IPS-NIHi7 (cell line): ENCODE measurements at regions not wholly inside any gene's neighbourhood (a gene's known extent, or its start where the extent isn't known, plus 50 kb on each side); places are given as distances from the start of the nearest gene placed in this dataset.

ENCODE experiments used
- DNase-seq: peaks from one replicate; pipeline ENCODE4 v3.0.0; 2012; ENCODE audit warnings: mixed read lengths; ENCODE audit errors: extremely low spot score

DNA sequence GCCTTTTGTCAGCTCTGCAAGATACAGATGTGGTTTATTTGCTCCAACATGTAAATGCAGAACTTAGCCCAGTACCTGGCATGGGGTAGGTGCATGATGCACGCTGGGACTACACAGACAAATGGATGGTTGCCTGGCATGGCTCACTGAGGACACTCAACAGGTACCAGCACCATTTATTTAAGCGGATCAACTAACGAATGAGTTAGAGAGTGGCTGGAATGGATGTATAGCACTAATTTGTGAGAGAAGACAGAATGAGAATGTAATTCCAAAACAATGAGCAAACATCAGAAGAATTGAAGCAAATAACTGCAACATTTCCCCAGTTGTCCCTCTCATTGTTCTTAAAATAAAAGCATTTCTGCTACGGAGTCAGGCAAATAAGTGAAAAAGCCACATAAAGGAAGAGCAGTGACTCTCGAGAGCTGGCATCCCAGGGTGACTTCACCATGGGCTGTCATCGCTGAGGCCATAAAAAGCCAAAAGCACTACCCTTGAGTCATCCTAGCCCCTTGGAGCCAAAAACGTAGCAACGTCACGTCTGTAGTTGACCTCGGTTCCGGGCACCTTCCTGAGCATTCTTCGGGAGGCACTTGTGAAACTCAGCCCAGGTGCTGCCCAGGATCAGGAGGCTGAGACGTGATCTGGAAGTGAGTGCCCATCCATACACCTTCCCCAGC lies 290.3 kb downstream of the NSG2 start:
- DNase-seq: no peak

DNA sequence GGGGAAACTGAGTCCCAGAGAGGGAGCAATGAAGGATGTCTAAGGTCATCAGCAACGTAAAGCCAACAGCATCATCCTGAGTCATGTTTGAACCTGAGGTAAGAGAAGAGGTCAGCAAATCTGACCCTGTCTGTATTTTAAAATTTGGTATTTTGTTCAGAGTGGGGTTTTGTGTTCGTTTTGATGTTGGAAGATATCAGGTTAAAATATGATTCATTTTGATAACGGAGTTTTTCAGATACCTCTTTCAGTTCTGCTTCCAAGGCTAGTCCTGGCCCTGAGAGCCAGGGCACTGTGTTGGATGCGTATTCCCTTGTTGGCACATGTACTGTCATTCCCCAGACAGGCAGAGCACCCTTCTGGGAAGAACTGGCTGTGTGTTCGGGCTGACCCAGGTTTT lies 291.0 kb downstream of the NSG2 start:
- no peak for DNase-seq

- peak; percentile 54 for DNase-seq
Observed at GRCh38 chr5:174337276-174338184, 292.0 kb downstream of the NSG2 start.

DNA sequence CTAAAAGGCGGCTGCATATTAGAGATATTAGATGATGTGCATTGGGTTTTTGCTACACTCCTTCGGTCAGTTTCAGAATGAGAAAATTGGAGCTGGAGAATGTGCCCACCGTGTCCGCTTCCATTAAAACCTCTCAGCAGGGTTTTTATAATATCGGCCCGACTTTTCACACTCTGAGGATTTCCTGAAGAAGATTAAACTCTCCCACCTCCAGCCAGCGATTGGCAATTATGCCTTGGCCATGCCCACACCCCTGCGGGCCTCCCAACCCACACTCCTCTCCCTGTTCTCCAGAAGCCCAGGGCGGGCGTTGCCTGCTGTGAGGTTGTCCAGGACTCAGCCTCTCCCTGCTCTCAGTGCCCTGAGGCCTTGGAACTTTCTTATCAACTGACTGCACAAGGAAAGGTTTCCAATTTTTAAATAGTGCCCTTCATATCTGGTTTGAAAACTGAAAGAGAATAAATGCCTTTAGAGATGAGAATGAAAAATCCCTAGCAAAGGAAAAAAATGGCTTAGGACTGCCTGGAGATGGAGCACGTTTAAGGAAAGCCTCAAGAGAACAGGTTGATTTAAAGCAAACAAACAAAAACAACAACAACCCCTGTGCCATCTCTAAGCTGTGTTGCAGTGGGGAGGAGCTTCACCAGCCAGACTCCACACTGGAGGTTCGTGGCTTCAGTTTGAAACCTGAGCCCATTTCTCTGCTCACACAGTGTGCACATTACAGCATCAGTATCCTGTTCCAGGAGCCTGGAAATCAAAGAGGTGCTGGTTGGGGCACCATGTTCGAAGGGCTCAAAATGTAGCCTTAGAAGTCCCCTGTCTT lies 292.9 kb downstream of the NSG2 start:
- DNase-seq: peak; percentile 44

GRCh38 chr5:174339130-174339529 lies 293.6 kb downstream of the NSG2 start:
- no peak for DNase-seq

GRCh38 chr5:174340226-174340625 lies 294.7 kb downstream of the NSG2 start:
- no peak for DNase-seq

- DNase-seq: no peak
Observed at GRCh38 chr5:174342696-174343095, 297.2 kb downstream of the NSG2 start.

DNA sequence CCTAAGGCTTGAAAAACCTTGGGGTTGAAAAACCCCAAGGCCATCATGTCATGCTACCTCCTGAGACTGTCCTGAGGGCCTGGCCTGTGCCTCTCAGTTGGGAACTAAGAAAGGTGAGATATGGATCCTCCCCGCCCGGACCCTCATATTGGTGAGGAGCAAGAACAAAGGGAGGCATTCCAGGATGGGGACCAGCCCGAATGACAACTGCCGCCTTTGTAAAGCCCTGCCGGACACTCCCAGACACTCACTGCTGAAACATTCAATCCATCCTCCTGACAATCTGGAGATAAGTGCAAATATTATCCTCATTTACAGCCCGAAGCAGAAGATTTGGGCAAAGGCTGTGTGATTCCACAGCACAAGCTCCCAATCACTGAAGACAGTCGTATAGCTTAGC lies 298.3 kb downstream of the NSG2 start:
- DNase-seq: no peak

DNA sequence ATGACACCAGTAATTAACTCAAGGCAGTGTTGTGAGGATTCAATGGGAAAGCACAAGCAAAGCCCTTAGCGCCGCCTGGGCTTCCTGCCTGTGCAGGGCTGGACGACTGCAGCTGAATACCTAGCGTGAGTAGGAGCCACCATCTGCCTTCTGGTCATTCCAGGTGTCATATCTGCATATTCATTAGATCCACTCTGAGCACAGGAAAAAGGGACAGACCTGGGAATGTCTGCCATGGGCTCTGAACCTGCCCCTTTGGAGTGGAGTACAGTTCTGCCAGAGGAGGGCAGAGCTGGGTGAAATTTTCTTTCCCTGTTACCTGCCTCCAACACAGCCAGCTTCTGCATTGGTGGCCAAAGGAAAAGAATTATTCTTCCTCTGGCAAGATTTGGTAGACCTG lies 298.8 kb downstream of the NSG2 start:
- DNase-seq: peak; percentile 41

GRCh38 chr5:174347183-174347582 lies 301.7 kb downstream of the NSG2 start:
- DNase-seq: no peak

DNA sequence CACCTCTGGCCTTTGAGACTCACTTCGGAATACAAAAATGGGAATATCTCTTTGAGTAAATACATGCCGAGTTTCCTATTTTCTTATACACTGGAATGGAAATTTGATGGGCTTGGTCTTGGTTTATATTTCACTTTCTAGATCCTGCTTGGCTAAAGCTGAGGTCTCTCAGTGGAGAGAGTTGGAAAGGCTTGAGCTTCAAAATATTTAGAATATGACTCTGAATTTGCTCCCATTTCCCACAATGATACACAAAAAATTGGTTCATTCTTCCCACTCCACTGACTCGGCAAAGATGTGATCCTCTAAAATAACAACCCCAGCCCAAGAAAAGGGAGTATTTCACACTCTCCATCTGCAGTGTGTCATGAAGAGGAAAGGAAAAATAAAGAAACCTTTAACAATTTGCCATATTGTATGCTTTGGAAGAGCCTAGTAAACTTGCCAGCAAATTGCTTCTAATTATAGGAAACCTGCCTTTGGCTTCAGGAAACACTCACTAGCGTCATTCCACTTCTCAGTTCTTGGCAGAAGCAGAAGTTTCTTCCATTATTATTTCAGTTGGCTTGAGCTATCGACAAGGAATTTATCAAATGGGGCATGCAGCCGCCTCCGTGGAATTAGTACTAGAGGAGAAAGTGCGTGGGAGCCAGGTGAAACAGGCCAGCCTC lies 302.9 kb downstream of the NSG2 start:
- no peak for DNase-seq

DNA sequence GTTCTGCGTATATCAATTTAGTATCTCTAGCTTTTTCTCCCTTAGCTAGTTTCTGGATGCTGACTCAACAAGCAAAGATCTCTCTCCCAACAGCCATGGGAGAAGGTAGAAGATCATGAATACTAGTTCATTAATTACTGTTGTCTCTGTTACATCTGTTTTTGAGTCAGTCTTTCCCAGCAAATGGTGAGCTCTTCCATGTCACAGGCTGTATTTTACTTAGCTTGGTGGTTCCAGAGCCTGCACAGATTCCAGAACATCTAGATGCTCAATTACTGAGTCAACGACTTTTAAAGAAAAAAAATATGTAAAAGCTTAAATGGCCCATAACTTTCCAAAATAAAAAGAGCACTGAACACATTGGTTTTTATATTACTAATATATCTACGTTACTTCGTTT lies 307.2 kb downstream of the NSG2 start:
- no peak for DNase-seq

DNA sequence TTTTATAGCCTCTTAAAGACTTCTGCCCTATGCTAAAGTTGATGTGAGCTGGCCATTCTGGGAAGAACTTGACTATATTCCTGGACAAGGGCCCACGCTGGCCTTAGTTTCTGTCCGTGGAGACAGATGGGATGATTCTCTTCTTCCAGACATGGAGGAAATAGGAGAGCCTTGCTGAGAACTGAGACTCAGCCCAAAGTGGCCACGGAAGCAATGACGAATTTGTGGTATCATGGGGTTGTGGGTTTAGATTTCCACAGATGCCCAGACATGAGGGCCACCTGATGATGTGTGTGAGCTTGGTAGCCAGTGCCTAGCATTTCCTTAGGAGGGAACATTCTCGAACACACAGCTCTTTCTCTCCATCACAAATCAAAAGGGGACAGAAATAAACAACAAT lies 309.1 kb downstream of the NSG2 start:
- no peak for DNase-seq

GRCh38 chr5:174355208-174355612 lies 309.7 kb downstream of the NSG2 start:
- DNase-seq: no peak

GRCh38 chr5:174355995-174356394 lies 310.5 kb downstream of the NSG2 start:
- no peak for DNase-seq

DNA sequence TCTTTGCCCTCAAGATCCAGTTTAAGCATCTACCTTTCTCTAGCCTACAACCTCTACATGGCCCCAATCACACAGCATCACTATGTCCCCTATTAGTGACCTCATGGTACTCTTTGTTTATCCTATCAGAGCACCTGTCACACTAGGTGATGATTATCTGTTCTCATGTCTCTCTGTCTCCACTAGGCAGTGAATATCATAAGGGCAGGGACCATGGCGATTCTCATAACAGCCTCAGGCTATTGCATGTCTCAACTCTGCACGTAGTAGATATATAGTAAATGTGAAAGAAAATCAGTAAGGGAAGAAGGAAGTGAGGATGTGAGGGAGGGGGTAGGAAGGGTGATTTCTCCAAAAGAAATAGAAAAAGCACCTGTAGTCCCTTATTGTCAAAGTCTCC lies 311.0 kb downstream of the NSG2 start:
- no peak for DNase-seq

GRCh38 chr5:174358276-174358675 lies 312.8 kb downstream of the NSG2 start:
- no peak for DNase-seq

DNA sequence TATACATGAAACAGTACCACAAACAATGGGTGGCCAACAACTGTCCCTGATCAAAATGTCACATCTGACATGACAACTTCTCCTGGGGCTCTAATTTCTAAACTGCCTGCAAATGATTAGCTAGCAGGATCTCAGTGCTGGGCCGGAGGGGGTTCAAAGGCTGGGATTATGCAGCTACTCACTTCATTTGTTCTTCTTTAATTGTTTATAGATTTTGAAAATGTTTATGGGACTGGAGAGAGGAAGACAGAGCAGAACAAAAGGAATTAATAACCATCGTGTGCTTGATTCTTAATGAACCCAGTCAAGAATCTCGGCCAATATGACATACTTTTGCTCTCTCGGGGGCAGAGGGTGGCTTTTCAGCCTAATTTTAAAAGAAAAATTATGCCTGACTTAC lies 313.6 kb downstream of the NSG2 start:
- DNase-seq: no peak

- no peak for DNase-seq
Observed at GRCh38 chr5:174362514-174362913, 317.0 kb downstream of the NSG2 start.

DNA sequence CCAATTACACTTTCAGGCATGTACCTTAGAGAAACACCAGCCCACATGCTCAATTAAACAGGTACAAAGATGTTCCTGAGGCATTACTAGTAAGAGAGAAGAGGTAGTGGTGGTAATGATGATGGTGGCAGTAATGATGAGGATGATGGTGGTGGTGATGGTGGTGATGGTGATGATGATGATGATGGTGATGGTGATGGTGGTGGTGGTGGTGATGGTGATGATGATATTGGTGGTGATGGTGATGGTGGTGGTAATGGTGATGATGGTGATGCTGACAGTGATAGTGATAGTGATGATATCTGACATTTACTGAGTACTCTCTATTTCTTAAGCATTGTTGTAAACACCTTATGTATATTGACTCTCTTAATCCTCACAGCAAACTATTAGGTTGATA lies 318.4 kb downstream of the NSG2 start:
- DNase-seq: no peak

DNA sequence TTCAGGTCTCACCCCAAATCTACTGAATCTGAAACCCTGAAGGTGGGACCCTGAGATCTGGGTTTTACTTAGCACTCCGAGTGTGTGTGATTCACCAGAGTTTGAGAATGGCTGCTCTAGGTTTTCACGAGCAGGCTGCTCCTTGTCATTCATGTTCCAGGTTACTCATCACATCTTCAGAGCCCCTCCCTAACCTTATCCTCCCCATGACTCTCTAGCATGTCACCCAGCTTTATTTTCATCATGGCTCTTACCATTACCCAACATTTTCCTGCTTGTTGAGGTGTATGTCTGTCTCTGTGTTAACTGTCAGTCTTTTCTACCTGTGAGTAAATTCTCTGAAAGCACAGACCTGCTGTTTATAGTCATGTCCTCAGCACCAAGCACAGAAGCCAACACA lies 319.2 kb downstream of the NSG2 start:
- DNase-seq: no peak

- DNase-seq: no peak
Observed at GRCh38 chr5:174371600-174372094, 326.1 kb downstream of the NSG2 start.
